Adrenal gland (tissue), 5 donors: ENCODE measurements at regions not wholly inside any gene's neighbourhood (a gene's known extent, or its start where the extent isn't known, plus 50 kb on each side); places are given as distances from the start of the nearest gene placed in this dataset.

Experiments used
- POLR2A ChIP-seq, 2 donors: fragments of 450-650 bp; IDR thresholded peaks; one replicate each; pipeline ENCODE4 v1.6.1; 2017; ENCODE audit warnings: antibody characterized with exemption in 2 of 2, mild to moderate bottlenecking in 2 of 2, moderate library complexity in 1 of 2
- TF ChIP-seq, protein P1 (sequence below), 6 experiments: fragments of 450-650 bp in 4 of 6; fragments of 200-600 bp in 2 of 6; sonication (generic) in 1 of 6; IDR thresholded peaks; 1 replicate in 5 of 6; 2 replicates in 1 of 6; pipeline versions ENCODE4 v1.5.1 to v1.8.0; 2016 to 2021; ENCODE audit warnings: antibody characterized with exemption in 6 of 6, mild to moderate bottlenecking in 2 of 6, moderate library complexity in 1 of 6
- donor health status: DM: no; HTN: no; CAD: no.

DNA sequence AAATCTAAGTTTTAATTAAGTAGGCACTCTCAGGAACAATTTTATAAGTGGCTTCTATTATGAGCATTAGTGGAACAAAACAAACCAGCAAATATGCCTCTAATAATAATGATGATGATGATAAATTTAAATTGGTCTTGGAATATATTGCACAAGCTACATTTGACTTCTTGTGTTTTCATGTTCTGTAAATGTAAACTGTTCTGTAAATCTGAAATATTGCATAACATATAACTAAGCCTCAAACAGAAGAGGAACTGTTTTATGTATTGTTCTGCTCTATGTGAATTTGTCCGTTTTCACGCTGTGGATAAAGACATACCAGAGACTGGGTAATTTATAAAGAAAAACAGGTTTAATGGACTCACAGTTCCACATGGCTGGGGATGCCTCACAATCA, 625.2 kb upstream of the CELF2 start:
- TF ChIP-seq, protein P1, sequence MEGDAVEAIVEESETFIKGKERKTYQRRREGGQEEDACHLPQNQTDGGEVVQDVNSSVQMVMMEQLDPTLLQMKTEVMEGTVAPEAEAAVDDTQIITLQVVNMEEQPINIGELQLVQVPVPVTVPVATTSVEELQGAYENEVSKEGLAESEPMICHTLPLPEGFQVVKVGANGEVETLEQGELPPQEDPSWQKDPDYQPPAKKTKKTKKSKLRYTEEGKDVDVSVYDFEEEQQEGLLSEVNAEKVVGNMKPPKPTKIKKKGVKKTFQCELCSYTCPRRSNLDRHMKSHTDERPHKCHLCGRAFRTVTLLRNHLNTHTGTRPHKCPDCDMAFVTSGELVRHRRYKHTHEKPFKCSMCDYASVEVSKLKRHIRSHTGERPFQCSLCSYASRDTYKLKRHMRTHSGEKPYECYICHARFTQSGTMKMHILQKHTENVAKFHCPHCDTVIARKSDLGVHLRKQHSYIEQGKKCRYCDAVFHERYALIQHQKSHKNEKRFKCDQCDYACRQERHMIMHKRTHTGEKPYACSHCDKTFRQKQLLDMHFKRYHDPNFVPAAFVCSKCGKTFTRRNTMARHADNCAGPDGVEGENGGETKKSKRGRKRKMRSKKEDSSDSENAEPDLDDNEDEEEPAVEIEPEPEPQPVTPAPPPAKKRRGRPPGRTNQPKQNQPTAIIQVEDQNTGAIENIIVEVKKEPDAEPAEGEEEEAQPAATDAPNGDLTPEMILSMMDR (IDR thresholded peaks at IDR 0.05), result no peak
- no peak for TF ChIP-seq POLR2A (IDR thresholded peaks at IDR 0.05)
